Astrocyte (in vitro differentiated cells and primary cell): ENCODE measurements at regions not wholly inside any gene's neighbourhood (a gene's known extent, or its start where the extent isn't known, plus 50 kb on each side); places are given as distances from the start of the nearest gene placed in this dataset.

Source experiments
- DNase-seq: peaks from one replicate; pipeline ENCODE4 v3.0.0-alpha.2; 2010; ENCODE audit warnings: low read depth
- FAIRE-seq: peaks from 2 replicates; lab custom pipeline; 2011; peaks lifted over from hg19 to GRCh38; lab: Jason Lieb, UNC
- H2AFZ ChIP-seq: 2 replicates; pipeline ENCODE4 v1.6.0; 2012; ENCODE audit warnings: low read depth, low read length, inconsistent platforms
- H3K27ac ChIP-seq: 2 replicates; pipeline ENCODE4 v1.5.1; 2011; ENCODE audit warnings: low read depth, low read length, inconsistent platforms
- H3K27me3 ChIP-seq: 2 replicates; pipeline ENCODE4 v1.6.0; 2011; ENCODE audit warnings: low read length, inconsistent platforms; ENCODE audit not compliant: insufficient read depth
- H3K36me3 ChIP-seq: 2 replicates; pipeline ENCODE4 v1.5.1; 2011; ENCODE audit warnings: low read length, inconsistent platforms; ENCODE audit not compliant: insufficient read depth
- H3K4me1 ChIP-seq: 2 replicates; pipeline ENCODE4 v1.5.1; 2011; ENCODE audit warnings: low read length, inconsistent platforms; ENCODE audit not compliant: insufficient read depth
- H3K4me2 ChIP-seq: 2 replicates; pipeline ENCODE4 v1.6.0; 2012; ENCODE audit warnings: low read length, inconsistent platforms
- H3K4me3 ChIP-seq: 2 replicates; pipeline ENCODE4 v1.5.1; 2011; ENCODE audit warnings: low read depth, mild to moderate bottlenecking, low read length, inconsistent platforms; ENCODE audit not compliant: insufficient read depth
- H3K79me2 ChIP-seq: 2 replicates; pipeline ENCODE4 v1.6.0; 2012; ENCODE audit warnings: mild to moderate bottlenecking, low read length, inconsistent platforms; ENCODE audit not compliant: insufficient read depth
- H3K9ac ChIP-seq: 2 replicates; pipeline ENCODE4 v1.6.0; 2012; ENCODE audit warnings: mild to moderate bottlenecking, low read length, inconsistent platforms
- H3K9me3 ChIP-seq: 2 replicates; pipeline ENCODE4 v1.5.1; 2012; ENCODE audit warnings: low read depth, mild to moderate bottlenecking, low read length, inconsistent platforms; ENCODE audit not compliant: insufficient read depth
- H4K20me1 ChIP-seq: 2 replicates; pipeline ENCODE4 v1.6.0; 2012; ENCODE audit warnings: low read length, inconsistent platforms; ENCODE audit not compliant: insufficient read depth
- H3K27ac Mint-ChIP-seq: one replicate; pipeline ENCODE4 v1.8.0; 2021; ENCODE audit warnings: mild to moderate bottlenecking, mixed read lengths; ENCODE audit not compliant: unreplicated experiment
- H3K27me3 Mint-ChIP-seq: one replicate; pipeline ENCODE4 v1.8.0; 2021; ENCODE audit warnings: low read depth, mixed read lengths; ENCODE audit not compliant: unreplicated experiment
- H3K36me3 Mint-ChIP-seq: one replicate; pipeline ENCODE4 v1.8.0; 2021; ENCODE audit warnings: low read depth, mixed read lengths; ENCODE audit not compliant: unreplicated experiment
- H3K4me1 Mint-ChIP-seq: one replicate; pipeline ENCODE4 v1.8.0; 2021; ENCODE audit warnings: low read depth, mixed read lengths; ENCODE audit not compliant: unreplicated experiment
- H3K4me3 Mint-ChIP-seq: one replicate; pipeline ENCODE4 v1.8.0; 2021; ENCODE audit warnings: mild to moderate bottlenecking, moderate library complexity, mixed read lengths; ENCODE audit not compliant: unreplicated experiment
- H3K9me3 Mint-ChIP-seq: one replicate; pipeline ENCODE4 v1.8.0; 2021; ENCODE audit warnings: mild to moderate bottlenecking, mixed read lengths; ENCODE audit not compliant: unreplicated experiment
- CTCF ChIP-seq: IDR thresholded peaks from 2 replicates; pipeline ENCODE4 v1.5.1; 2011; ENCODE audit warnings: low read depth, mild to moderate bottlenecking, inconsistent platforms, low read length, moderate library complexity; ENCODE audit not compliant: insufficient read depth
- EZH2 ChIP-seq: IDR thresholded peaks from 2 replicates; pipeline ENCODE4 v1.6.1; 2012; ENCODE audit warnings: mild to moderate bottlenecking, low read length, inconsistent platforms; ENCODE audit not compliant: insufficient read depth

- Histone ChIP-seq H3K4me2 (no peak overlapping the region), H3K9me3 (no peaks in the 10 kb centered on the region), H3K27me3 (no peaks in the 10 kb centered on the region), H3K36me3 (no peaks in the 10 kb centered on the region), H2AFZ (no peak overlapping the region), H3K4me1 (no peaks in the 10 kb centered on the region), H3K9ac (no peak overlapping the region), H4K20me1 (no peaks in the 10 kb centered on the region), H3K27ac (no peak overlapping the region), H3K79me2 (no peaks in the 10 kb centered on the region), H3K4me3 (no peak overlapping the region)
- Mint-ChIP-seq H3K4me1 (peaks cover 15% of the 10 kb centered on the region), H3K4me3 (no peak overlapping the region), H3K9me3 (peaks cover 7% of the 10 kb centered on the region), H3K27ac (peak overlapping the region; percentile 77), H3K27me3 (no peaks in the 10 kb centered on the region), H3K36me3 (no peaks in the 10 kb centered on the region)
- DNase-seq = peak; percentile 14
- FAIRE-seq = no peak
- TF ChIP-seq CTCF (no peak), EZH2 (no peak)
Observed at GRCh38 chr11:91220476-91221202, 997.8 kb upstream of the CHORDC1 start.

- Histone ChIP-seq H2AFZ (no peak overlapping the region), H4K20me1 (no peaks in the 10 kb centered on the region), H3K9ac (no peak overlapping the region), H3K36me3 (no peaks in the 10 kb centered on the region), H3K4me2 (peak overlapping the region; percentile 17), H3K27me3 (no peaks in the 10 kb centered on the region), H3K4me1 (no peaks in the 10 kb centered on the region), H3K79me2 (no peaks in the 10 kb centered on the region), H3K9me3 (no peaks in the 10 kb centered on the region), H3K4me3 (no peak overlapping the region), H3K27ac (no peak overlapping the region)
- Mint-ChIP-seq H3K4me3 (no peak overlapping the region), H3K4me1 (peaks cover 15% of the 10 kb centered on the region), H3K27me3 (no peaks in the 10 kb centered on the region), H3K9me3 (peaks cover 2% of the 10 kb centered on the region), H3K27ac (peak overlapping the region; percentile 11), H3K36me3 (no peaks in the 10 kb centered on the region)
- no peak for TF ChIP-seq CTCF
- no peak for TF ChIP-seq EZH2
- no peak for FAIRE-seq
- peak; percentile 25 for DNase-seq
Observed at GRCh38 chr11:91219535-91219934, 996.7 kb upstream of the CHORDC1 start.

- Histone ChIP-seq H2AFZ (no peak overlapping the region), H3K9ac (no peak overlapping the region), H3K27me3 (no peaks in the 10 kb centered on the region), H3K36me3 (no peaks in the 10 kb centered on the region), H4K20me1 (no peaks in the 10 kb centered on the region), H3K9me3 (no peaks in the 10 kb centered on the region), H3K4me3 (no peak overlapping the region), H3K4me2 (no peak overlapping the region), H3K79me2 (no peaks in the 10 kb centered on the region), H3K27ac (no peak overlapping the region), H3K4me1 (no peaks in the 10 kb centered on the region)
- no peaks in the 10 kb centered on the region for H3K36me3 Mint-ChIP-seq
- no peak overlapping the region for H3K27ac Mint-ChIP-seq
- FAIRE-seq (no peak), DNase-seq (peak; percentile 16)
- no peaks in the 10 kb centered on the region for H3K4me1 Mint-ChIP-seq
- TF ChIP-seq CTCF (no peak), EZH2 (no peak)
- peaks cover 4% of the 10 kb centered on the region for H3K9me3 Mint-ChIP-seq
- H3K4me3 Mint-ChIP-seq = no peak overlapping the region
- no peaks in the 10 kb centered on the region for H3K27me3 Mint-ChIP-seq
Observed at GRCh38 chr11:91209751-91210150, 986.9 kb upstream of the CHORDC1 start.
